ENCODE measurements at regions not wholly inside any gene's neighbourhood (a gene's known extent, or its start where the extent isn't known, plus 50 kb on each side); places are given as distances from the start of the nearest gene placed in this dataset.

DNA sequence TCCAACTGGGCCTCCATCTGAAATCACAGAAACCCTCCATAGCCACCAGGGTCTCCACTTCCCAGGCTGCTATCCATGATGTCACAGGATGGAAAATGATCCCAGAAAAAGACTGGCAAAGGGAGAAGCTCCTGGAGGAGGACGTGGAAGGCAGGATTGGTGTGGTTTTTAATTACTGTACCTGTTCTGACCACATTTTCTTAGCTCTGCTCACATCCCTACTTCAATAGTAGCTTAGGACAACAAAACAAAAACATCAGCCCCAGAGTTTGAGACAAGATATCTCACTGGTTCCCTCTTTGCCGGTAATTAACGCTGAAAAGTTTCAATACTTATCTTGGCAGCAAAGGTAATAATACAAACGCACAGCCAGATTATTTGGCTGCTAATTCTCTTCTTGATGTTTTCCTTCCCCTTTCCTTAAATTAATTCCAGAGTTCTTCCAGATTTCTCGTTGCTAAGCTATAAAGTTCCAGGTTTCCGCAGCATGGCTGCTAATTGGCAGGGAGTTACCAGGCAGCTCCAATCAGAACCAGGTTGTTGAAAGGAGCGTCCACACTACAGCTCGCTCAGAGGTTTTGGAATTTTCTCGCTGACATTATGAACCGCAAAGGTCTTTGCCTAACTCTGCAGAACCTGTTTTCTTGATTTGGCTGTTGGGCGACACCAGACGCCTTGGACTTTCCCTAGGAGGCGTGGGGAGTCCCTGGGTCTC, 263.4 kb downstream of the MRTFB start:
- DNase-seq, result no peak

DNA sequence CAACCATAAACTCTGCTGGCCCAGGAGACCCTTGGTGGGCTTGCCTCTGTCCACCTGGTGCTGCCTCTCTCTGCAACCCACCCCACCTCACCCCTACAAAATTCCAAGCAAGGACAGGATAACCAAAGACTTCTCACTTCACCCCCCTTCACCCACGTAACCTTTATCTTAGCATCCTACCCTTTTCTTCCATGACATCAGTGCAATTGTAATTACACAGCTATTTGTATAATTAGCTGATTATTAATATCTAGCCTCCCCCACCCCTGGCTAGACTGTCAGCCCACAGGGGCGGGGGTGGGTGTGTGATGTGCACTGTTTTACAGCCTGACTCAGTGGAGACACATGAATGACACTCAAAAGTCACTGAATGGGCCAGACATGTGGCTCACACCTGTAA, 262.2 kb downstream of the MRTFB start:
- no peak for DNase-seq

DNA sequence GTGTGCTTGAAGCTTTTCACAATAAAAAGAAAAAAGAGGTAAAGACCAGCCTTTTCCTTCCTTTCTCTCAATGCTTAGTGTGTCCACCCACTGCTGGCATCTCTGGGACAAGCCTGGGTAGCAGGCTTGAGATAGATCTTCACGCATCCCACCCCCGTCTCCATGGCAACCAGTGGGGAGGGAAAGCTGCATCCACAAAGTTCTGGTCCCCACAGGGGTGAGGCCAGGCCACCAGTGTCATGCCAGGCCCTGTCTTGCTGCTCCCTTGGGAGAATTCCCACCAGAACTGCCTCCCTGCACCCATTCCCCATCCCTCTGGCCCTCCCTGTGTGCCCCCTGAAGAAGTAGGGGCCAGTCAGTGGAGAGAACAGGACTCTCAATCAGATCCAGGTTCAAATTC, 259.9 kb downstream of the MRTFB start:
- no peak for DNase-seq

DNA sequence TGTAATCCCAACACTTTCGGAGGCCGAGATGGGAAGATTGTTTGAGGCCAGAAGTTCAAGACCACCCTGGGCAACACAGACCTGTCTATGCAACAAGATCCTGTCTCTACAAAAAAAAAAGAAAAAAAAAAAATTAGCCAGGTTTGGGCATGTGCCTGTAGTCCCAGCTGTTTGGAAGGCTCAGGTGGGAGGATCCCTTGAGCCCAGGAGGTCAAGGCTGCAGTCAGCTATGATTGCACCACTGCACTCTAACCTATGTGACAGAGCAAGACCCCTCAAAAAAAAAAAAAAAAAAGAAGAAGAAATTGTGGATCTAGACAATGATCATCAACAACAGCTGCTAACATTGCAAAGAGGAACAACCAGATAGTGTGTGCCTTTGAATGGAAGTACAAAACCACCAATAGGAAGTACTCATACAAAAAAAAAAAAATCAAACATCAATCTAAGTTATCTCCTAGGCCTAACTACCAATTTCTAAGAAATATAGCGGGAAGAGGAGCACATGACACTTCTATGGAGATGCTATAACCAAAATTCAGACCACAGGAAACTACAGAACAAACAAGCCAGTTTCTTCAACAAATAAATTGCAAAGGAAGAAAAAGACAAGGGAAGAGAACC, 258.7 kb downstream of the MRTFB start:
- no peak for DNase-seq

DNA sequence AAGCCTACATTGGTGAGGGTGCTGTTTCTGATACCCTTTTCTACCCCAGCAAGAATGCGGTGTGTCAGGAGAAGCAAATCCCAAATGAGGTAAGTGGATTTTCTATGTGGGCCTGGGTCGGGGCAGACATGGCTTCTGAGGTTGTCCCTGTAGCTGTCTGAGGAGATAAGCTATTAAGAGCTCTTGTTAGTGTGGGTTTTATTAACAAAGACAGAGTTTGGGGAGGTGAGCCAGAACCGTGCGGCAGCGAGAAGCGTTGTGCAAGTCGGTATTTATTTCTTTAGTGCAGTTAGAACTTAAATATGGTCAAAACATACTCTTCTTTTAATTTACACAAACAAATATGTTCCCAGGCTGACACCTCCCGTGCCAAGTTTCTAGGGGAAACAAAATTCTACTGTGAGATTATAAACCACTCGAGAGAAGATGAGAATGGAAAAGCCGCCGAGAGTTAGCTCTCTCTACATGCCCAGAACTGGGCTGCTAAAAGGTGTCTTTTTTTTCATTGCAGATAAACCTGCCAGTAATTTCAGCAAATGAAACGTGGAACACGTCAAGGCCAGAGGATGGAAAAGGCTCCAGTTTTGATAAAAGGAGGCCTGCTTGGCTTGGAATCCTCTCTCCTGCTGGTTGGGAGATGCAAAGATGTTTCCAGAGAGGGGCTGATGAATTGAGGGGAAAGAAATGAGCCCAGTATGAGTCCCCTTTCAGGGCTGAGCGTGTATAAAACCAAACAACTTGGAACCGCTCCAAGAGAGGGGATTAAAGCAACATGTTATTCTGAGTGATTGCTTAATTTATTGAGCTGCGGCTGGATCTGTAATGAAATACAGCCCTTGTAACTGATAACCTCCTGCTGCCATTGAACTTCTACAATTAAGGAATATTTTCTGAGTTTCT, 254.6 kb downstream of the MRTFB start:
- DNase-seq, result no peak

DNA sequence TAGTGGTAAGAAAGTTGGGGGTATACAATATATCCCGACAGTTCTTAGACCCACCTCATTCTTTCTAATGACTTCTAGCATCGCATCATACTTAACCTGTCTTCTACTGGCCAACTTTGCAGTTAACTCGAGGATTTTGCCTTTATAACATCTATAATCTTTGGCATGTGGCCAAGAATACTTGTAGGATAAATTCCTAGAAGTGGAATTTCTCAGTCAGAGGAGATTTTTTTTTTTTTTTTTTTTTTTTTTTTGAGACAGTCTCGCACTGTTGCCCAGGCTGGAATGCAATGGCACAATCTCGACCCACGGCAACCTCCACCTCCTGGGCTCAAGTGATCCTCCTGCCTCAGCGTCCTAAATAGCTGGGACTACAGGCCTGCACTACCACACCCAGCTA, 253.5 kb downstream of the MRTFB start:
- no peak for DNase-seq

DNA sequence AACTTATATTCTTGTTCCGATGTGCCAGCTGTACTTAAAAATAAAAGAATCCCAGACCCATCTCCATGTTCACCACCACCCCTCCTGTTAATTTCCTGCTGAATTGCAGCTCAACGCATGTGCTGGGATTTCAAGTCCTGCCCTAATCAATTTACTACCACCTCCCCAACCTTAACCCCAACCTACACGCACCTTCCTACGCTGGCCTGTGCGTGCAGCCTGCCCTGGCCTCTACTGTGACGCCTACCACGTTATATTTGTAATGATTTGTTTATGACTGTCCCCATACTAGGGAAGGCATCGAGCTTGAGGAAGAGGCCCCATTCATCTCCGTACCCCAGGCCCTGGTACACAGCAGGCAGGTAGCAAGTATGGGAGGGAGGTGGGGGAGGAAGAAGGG, 251.1 kb downstream of the MRTFB start:
- no peak for DNase-seq

DNA sequence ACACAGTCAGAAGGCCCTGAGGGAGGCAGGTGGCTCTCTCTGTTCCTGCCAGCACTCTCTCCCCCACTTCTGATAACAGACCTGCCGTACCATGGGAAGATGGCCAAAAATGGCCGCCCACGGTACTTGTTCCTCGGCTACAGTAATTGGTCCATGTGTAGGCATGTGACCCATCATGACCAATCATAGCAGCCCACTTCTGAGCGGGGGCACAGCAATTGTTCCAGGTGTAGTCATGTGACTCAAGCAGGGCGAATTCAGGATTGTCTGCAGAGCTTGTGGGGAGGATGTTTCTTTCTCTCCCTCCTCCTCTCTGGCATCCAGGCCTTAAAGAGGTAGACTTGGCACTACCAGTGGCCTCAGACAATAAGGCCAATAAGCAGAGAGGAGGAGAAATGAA, 250.4 kb downstream of the MRTFB start:
- no peak for DNase-seq

DNA sequence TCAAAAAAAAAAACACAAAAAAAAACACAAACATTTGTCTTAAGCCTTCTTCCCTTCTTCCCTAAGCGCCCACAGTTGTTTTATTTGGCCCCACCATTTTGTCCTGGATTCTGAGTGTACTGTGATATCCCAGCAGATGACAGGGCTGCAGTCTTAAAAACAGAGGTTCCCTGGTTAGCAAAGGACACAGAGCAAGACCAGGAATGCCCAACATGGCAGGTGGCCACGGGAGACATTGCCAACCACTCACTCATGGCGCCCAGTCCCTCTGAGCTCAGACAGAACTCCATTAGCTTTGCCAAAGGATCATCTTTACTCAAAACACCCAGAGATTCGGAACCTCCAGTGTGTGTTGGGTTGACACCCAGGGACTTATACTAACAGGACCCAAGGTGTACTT, 249.3 kb downstream of the MRTFB start:
- no peak for DNase-seq
